ENCODE measurements at regions not wholly inside any gene's neighbourhood (a gene's known extent, or its start where the extent isn't known, plus 50 kb on each side); places are given as distances from the start of the nearest gene placed in this dataset.

DNA sequence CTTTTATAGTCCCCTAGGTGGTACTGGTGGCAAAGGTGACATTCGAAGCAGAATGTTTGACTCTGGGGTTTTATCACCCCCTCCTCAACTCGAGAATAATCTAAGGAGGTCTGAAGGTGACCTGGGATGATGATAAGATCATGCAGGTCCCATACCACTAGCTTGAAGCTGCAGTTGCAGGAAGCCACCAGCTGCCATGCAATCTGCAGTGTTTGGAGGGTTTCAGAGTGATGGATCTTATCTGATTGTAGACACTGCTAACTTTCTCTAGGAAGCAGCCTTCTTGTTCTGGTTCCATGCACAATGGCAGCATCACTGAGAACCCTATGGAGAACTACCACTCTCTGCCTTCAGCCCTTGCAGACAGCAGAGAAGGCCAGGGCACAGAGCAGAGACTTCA lies 59.4 kb upstream of the LRPPRC start:
- intact Hi-C loops (cut with micrococcal nuclease; ENCODE audit: unreplicated experiment): no loop called here
- DNase-seq (ENCODE audit: low read depth, low spot score): no peak
- H3K4me1 ChIP-seq (ENCODE audit: control insufficient read depth, insufficient read depth, low read length): no peaks in the 10 kb centered on the region
- in situ Hi-C loops (cut with MboI): no loop called here
- H3K27me3 ChIP-seq (replicated peaks in 1 of 2; ENCODE audit: control insufficient read depth in 2 of 2, insufficient read depth in 2 of 2, low read length in 1 of 2): no peaks in the 10 kb centered on the region; a peak in 1 of 4 replicates
- ChIA-PET RAD21 (ENCODE audit: unreplicated experiment) (no interaction called here), SMC1A (ENCODE audit: uncharacterized antibody, unreplicated experiment) (interaction anchor here (0.5 kb wide), 1 partner anchor 56 kb away, joined by 4 read pairs; no protein-coding TSS in a partner anchor), POLR2A (no interaction called here), CTCF (interaction anchor here (1.4 to 3.5 kb wide), 2 partner anchors 11 to 423 kb away, joined by 4 to 14 read pairs; no protein-coding TSS in a partner anchor)
- no peak overlapping the region for H2AFZ ChIP-seq (ENCODE audit: control insufficient read depth, low read depth, low read length)
- no peak overlapping the region for H3K4me2 ChIP-seq (ENCODE audit: control insufficient read depth, insufficient read depth)
- ATAC-seq: no peak
- H3K27ac ChIP-seq (ENCODE audit: control insufficient read depth, insufficient read depth): no peak overlapping the region
- H4K20me1 ChIP-seq (ENCODE audit: control insufficient read depth, insufficient read depth): no peaks in the 10 kb centered on the region
- no peak for TF ChIP-seq PKNOX1 (IDR thresholded peaks at IDR 0.05)
- no peak for TF ChIP-seq SMC3 (IDR thresholded peaks at IDR 0.05; ENCODE audit: borderline replicate concordance, low read length)
- TF ChIP-seq IRF4 (IDR thresholded peaks at IDR 0.05; ENCODE audit: low read depth, low read length): no peak
- no peak for TF ChIP-seq EGR1 (IDR thresholded peaks at IDR 0.05; ENCODE audit: borderline replicate concordance in 1 of 2, low read depth in 2 of 2, low read length in 2 of 2)
- TF ChIP-seq SIX5 (IDR thresholded peaks at IDR 0.05; ENCODE audit: low read depth, low read length, severe bottlenecking): no peak
- no peak for TF ChIP-seq CTCF (IDR thresholded peaks at IDR 0.05 in 2 of 3, conservative IDR thresholded peaks at IDR 0.05 in 1 of 3; ENCODE audit: control insufficient read depth in 2 of 3, extremely low read depth in 1 of 3, insufficient read depth in 1 of 3, low read depth in 3 of 3, low read length in 3 of 3)
- no peak for TF ChIP-seq SUZ12 (IDR thresholded peaks at IDR 0.05; ENCODE audit: unreplicated experiment)
- TF ChIP-seq, protein P1, sequence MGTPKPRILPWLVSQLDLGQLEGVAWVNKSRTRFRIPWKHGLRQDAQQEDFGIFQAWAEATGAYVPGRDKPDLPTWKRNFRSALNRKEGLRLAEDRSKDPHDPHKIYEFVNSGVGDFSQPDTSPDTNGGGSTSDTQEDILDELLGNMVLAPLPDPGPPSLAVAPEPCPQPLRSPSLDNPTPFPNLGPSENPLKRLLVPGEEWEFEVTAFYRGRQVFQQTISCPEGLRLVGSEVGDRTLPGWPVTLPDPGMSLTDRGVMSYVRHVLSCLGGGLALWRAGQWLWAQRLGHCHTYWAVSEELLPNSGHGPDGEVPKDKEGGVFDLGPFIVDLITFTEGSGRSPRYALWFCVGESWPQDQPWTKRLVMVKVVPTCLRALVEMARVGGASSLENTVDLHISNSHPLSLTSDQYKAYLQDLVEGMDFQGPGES (IDR thresholded peaks at IDR 0.05): no peak
- no peak for TF ChIP-seq FOXK2 (IDR thresholded peaks at IDR 0.05)
- TF ChIP-seq NR2F1 (conservative IDR thresholded peaks at IDR 0.05): no peak
- TF ChIP-seq TCF7 (IDR thresholded peaks at IDR 0.05; ENCODE audit: borderline replicate concordance): no peak
- H3K79me2 ChIP-seq (ENCODE audit: control insufficient read depth, insufficient read depth, low read length): no peaks in the 10 kb centered on the region
- no peaks in the 10 kb centered on the region; the same call in 2 of the 3 replicates for H3K9me3 ChIP-seq (replicated peaks; ENCODE audit: control insufficient read depth, insufficient read depth, low read length)
- H3K9ac ChIP-seq (ENCODE audit: control insufficient read depth, insufficient read depth, low read length): no peak overlapping the region
- no peaks in the 10 kb centered on the region for H3K36me3 ChIP-seq (ENCODE audit: control insufficient read depth in 2 of 2, insufficient read depth in 2 of 2, low read length in 1 of 2)
- no peak for FAIRE-seq
- H3K4me3 ChIP-seq: no peak overlapping the region
- whole genome bisulfite sequencing (ENCODE audit: insufficient coverage, insufficient replicate concordance, low lambda C conversion rate, missing lambda C conversion rate): 6% methylated on average over 2 of the region's 2 CpGs
- BruUV-seq (replicated peaks): no TSS peak
